Left colon (tissue), 2 donors: ENCODE measurements at regions not wholly inside any gene's neighbourhood (a gene's known extent, or its start where the extent isn't known, plus 50 kb on each side); places are given as distances from the start of the nearest gene placed in this dataset.

Experiments used
- ATAC-seq: fragments of 200-7000 bp; cut with Tn5 transposase; one replicate; pipeline ENCODE4 v1.9.1; 2020; ENCODE audit warnings: mild to moderate bottlenecking, moderate library complexity
- DNase-seq, 2 donors: peaks; one replicate each; pipeline ENCODE4 v3.0.0-alpha.2; 2020
- intact Hi-C, 2 donors: fragments of 100-400 bp; cut with DNase I in 1 of 2; cut with micrococcal nuclease in 1 of 2; formaldehyde crosslinking; loops; one replicate each; pipeline versions ENCODE4 v1.11.2 to v1.14.0; 2022; cut with DNase I, micrococcal nuclease
- donor health status: DM: no; HTN: no; CAD: no.
- donor health status: DM: yes; HTN: yes; CAD: no.

GRCh38 chr2:186913870-186914269 lies 64.9 kb upstream of the ZSWIM2 start:
- intact Hi-C loops, result no loop called here
- no peak for ATAC-seq
- no peak for DNase-seq

- DNase-seq (no peak), ATAC-seq (no peak)
- intact Hi-C loops, result no loop called here
Observed at GRCh38 chr2:186912979-186913378, 64.0 kb upstream of the ZSWIM2 start.

- ATAC-seq, result no peak
- no peak for DNase-seq
- intact Hi-C loops, result no loop called here
Observed at GRCh38 chr2:186911551-186912085, 62.6 kb upstream of the ZSWIM2 start.

- DNase-seq (no peak), ATAC-seq (no peak)
- intact Hi-C loops, result no loop called here
Observed at GRCh38 chr2:186910996-186911395, 62.0 kb upstream of the ZSWIM2 start.

GRCh38 chr2:186909095-186909494 lies 60.1 kb upstream of the ZSWIM2 start:
- intact Hi-C loops, result no loop called here
- DNase-seq (no peak), ATAC-seq (no peak)

- ATAC-seq, result no peak
- intact Hi-C loops, result no loop called here
- DNase-seq, result no peak
Observed at GRCh38 chr2:186907897-186908296, 58.9 kb upstream of the ZSWIM2 start.

GRCh38 chr2:186903216-186903615 lies 54.2 kb upstream of the ZSWIM2 start:
- no peak for ATAC-seq
- no peak for DNase-seq
- intact Hi-C loops, result no loop called here
